HEK293 (cell line): ENCODE measurements at regions not wholly inside any gene's neighbourhood (a gene's known extent, or its start where the extent isn't known, plus 50 kb on each side); places are given as distances from the start of the nearest gene placed in this dataset.

Source experiments
- CTCF ChIP-seq: fragments of 450-650 bp; formaldehyde crosslinking; IDR thresholded peaks from 2 replicates; pipeline ENCODE4 v1.5.1; 2016; ENCODE audit warnings: missing biosample characterization, missing genetic modification characterization
- YY1 ChIP-seq: fragments of 450-650 bp; formaldehyde crosslinking; IDR thresholded peaks from 2 replicates; pipeline ENCODE4 v1.5.1; 2018; ENCODE audit warnings: missing biosample characterization, missing genetic modification characterization
- ZNF112 ChIP-seq: fragments of 450-650 bp; formaldehyde crosslinking; IDR thresholded peaks from 2 replicates; pipeline ENCODE4 v1.5.0; 2017; ENCODE audit warnings: missing biosample characterization, missing genetic modification characterization
- ZNF274 ChIP-seq, 2 experiments: fragments of 200-500 bp in 1 of 2; fragments of 450-650 bp in 1 of 2; sonication (Bioruptor generic) in 1 of 2; formaldehyde crosslinking in 1 of 2; IDR thresholded peaks; 2 replicates each; pipeline versions ENCODE4 v1.5.1 to v1.6.1; 2014 to 2016; ENCODE audit warnings: borderline replicate concordance in 1 of 2, inconsistent platforms in 1 of 2, low read length in 1 of 2, missing biosample characterization in 1 of 2, missing genetic modification characterization in 1 of 2
- ZNF510 ChIP-seq: fragments of 450-650 bp; formaldehyde crosslinking; IDR thresholded peaks from 2 replicates; pipeline ENCODE4 v1.5.1; 2018; ENCODE audit warnings: mild to moderate bottlenecking, missing genetic modification characterization, missing biosample characterization; ENCODE audit not compliant: insufficient replicate concordance

- TF ChIP-seq CTCF (tag by site-specific recombination) (no peak), ZNF112 (tag by site-specific recombination) (no peak), ZNF274 (IDR thresholded peaks at IDR 0.05; ENCODE audit: low read length) (no peak), ZNF274 (tag by site-specific recombination; IDR thresholded peaks at IDR 0.05; ENCODE audit: borderline replicate concordance) (no peak), ZNF510 (tag by site-specific recombination) (no peak), YY1 (tag by site-specific recombination) (no peak)
Measured at GRCh38 chr6:163889904-163890514, 475.5 kb downstream of the QKI start.
